ENCODE measurements at regions not wholly inside any gene's neighbourhood (a gene's known extent, or its start where the extent isn't known, plus 50 kb on each side); places are given as distances from the start of the nearest gene placed in this dataset.
"Not testable (repeated sequence)": the region's sequence is repeated elsewhere in the genome, so short reads cannot be mapped to it uniquely, and the experiment has no call there.

- TF ChIP-seq PRDM15 (CRISPR knock-in tag; IDR thresholded peaks at IDR 0.05) (no peak), TEAD2 (CRISPR knock-in tag; IDR thresholded peaks at IDR 0.05) (no peak), ZNF446 (CRISPR knock-in tag; IDR thresholded peaks at IDR 0.05) (no peak), DNMT1 (CRISPR knock-in tag; IDR thresholded peaks at IDR 0.05) (no peak), ZNF451 (CRISPR knock-in tag; IDR thresholded peaks at IDR 0.05) (no peak), ZNF501 (CRISPR knock-in tag; IDR thresholded peaks at IDR 0.05) (no peak), HNRNPL (IDR thresholded peaks at IDR 0.05; ENCODE audit: low read depth, low read length) (no peak)
These were observed 286.4 kb upstream of the AMIGO2 start (continued) for GRCh38 chr12:47366157-47366556.

GRCh38 chr12:47365443-47366076 lies 285.8 kb upstream of the AMIGO2 start:
- CTCF ChIA-PET (ENCODE audit: low intra/inter-chr PET ratio, low total read pairs); BruUV-seq (replicated peaks); DNase-seq (ENCODE audit: low spot score); H3K4me1 ChIP-seq (ENCODE audit: insufficient read depth, low read length); H3K4me2 ChIP-seq (ENCODE audit: low read depth, low read length); ATAC-seq; H3K4me3 ChIP-seq (replicated peaks in 1 of 3; ENCODE audit: insufficient read depth in 1 of 3, low read depth in 2 of 3, low read length in 3 of 3); H3K36me3 ChIP-seq (replicated peaks in 1 of 2; ENCODE audit: control insufficient read depth in 1 of 2, insufficient read depth in 2 of 2, low read length in 2 of 2); H2AFZ ChIP-seq (ENCODE audit: low read length); H3K27ac ChIP-seq (ENCODE audit: extremely low read length, insufficient read depth, low read length); in situ Hi-C loops (cut with HindIII; ENCODE audit: extremely low pct_ligation_motif_present, low pct_unique_long_range_greater_than_20kb); FAIRE-seq; POLR2A ChIA-PET; H3K27me3 ChIP-seq (ENCODE audit: control insufficient read depth in 1 of 2, insufficient read depth in 2 of 2, low read length in 2 of 2); H3K79me2 ChIP-seq (ENCODE audit: insufficient read depth, low read length); H4K20me1 ChIP-seq (ENCODE audit: insufficient read depth, low read length); H3K9me3 ChIP-seq (ENCODE audit: low read length); intact Hi-C loops (cut with micrococcal nuclease; ENCODE audit: unreplicated experiment); H3K9ac ChIP-seq (ENCODE audit: insufficient read depth, low read depth, low read length): not testable (repeated sequence)
- 30% methylated on average over 7 of the region's 7 CpGs for WGBS (ENCODE audit: low lambda C conversion rate)

Data from HepG2 (cell line).